ENCODE measurements at regions not wholly inside any gene's neighbourhood (a gene's known extent, or its start where the extent isn't known, plus 50 kb on each side); places are given as distances from the start of the nearest gene placed in this dataset.

GRCh38 chr2:187986390-187987105 is 305.1 kb upstream of the GULP1 start:
- H3K4me1 ChIP-seq (ENCODE audit: insufficient read depth, insufficient read length), result no peaks in the 10 kb centered on the region
- H3K27me3 ChIP-seq (ENCODE audit: insufficient read depth, insufficient read length), result no peaks in the 10 kb centered on the region
- TF ChIP-seq SUZ12 (IDR thresholded peaks at IDR 0.05; ENCODE audit: extremely low read depth, insufficient read depth, insufficient read length) (no peak), ZNF274 (IDR thresholded peaks at IDR 0.05; ENCODE audit: low read depth, low read length) (no peak), YY1 (IDR thresholded peaks at IDR 0.05; ENCODE audit: insufficient read depth, insufficient read length) (no peak)
- no peak overlapping the region for H3K4me3 ChIP-seq (ENCODE audit: insufficient read length, low read depth)
- no peaks in the 10 kb centered on the region for H3K36me3 ChIP-seq (ENCODE audit: insufficient read depth, insufficient read length, low read length)
- DNase-seq (ENCODE audit: low read depth, low spot score), result no peak
- H3K9me3 ChIP-seq (ENCODE audit: insufficient read depth, low read length), result no peaks in the 10 kb centered on the region
- H3K9ac ChIP-seq (ENCODE audit: insufficient read length, low read depth), result no peak overlapping the region

GRCh38 chr2:187988348-187988747 is 303.3 kb upstream of the GULP1 start:
- Histone ChIP-seq H3K9me3 (ENCODE audit: insufficient read depth, low read length) (no peaks in the 10 kb centered on the region), H3K36me3 (ENCODE audit: insufficient read depth, insufficient read length, low read length) (no peaks in the 10 kb centered on the region), H3K4me1 (ENCODE audit: insufficient read depth, insufficient read length) (no peaks in the 10 kb centered on the region), H3K4me3 (ENCODE audit: insufficient read length, low read depth) (no peak overlapping the region), H3K9ac (ENCODE audit: insufficient read length, low read depth) (no peak overlapping the region), H3K27me3 (ENCODE audit: insufficient read depth, insufficient read length) (no peaks in the 10 kb centered on the region)
- TF ChIP-seq SUZ12 (IDR thresholded peaks at IDR 0.05; ENCODE audit: extremely low read depth, insufficient read depth, insufficient read length), result no peak
- TF ChIP-seq YY1 (IDR thresholded peaks at IDR 0.05; ENCODE audit: insufficient read depth, insufficient read length), result no peak
- TF ChIP-seq ZNF274 (IDR thresholded peaks at IDR 0.05; ENCODE audit: low read depth, low read length), result no peak
- DNase-seq (ENCODE audit: low read depth, low spot score), result no peak

- DNase-seq (ENCODE audit: low read depth, low spot score), result no peak
- Histone ChIP-seq H3K36me3 (ENCODE audit: insufficient read depth, insufficient read length, low read length) (no peaks in the 10 kb centered on the region), H3K27me3 (ENCODE audit: insufficient read depth, insufficient read length) (no peaks in the 10 kb centered on the region), H3K9ac (ENCODE audit: insufficient read length, low read depth) (no peak overlapping the region), H3K4me3 (ENCODE audit: insufficient read length, low read depth) (no peak overlapping the region), H3K4me1 (ENCODE audit: insufficient read depth, insufficient read length) (peaks cover 8% of the 10 kb centered on the region), H3K9me3 (ENCODE audit: insufficient read depth, low read length) (no peaks in the 10 kb centered on the region)
- no peak for TF ChIP-seq YY1 (IDR thresholded peaks at IDR 0.05; ENCODE audit: insufficient read depth, insufficient read length)
These were observed 301.6 kb upstream of the GULP1 start for GRCh38 chr2:187989925-187990623.

- Histone ChIP-seq H3K4me3 (ENCODE audit: insufficient read length, low read depth) (no peak overlapping the region), H3K4me1 (ENCODE audit: insufficient read depth, insufficient read length) (peaks cover 9% of the 10 kb centered on the region), H3K9ac (ENCODE audit: insufficient read length, low read depth) (no peak overlapping the region), H3K36me3 (ENCODE audit: insufficient read depth, insufficient read length, low read length) (no peaks in the 10 kb centered on the region), H3K27me3 (ENCODE audit: insufficient read depth, insufficient read length) (no peaks in the 10 kb centered on the region), H3K9me3 (ENCODE audit: insufficient read depth, low read length) (no peaks in the 10 kb centered on the region)
- no peak for DNase-seq (ENCODE audit: low read depth, low spot score)
- TF ChIP-seq SUZ12 (IDR thresholded peaks at IDR 0.05; ENCODE audit: extremely low read depth, insufficient read depth, insufficient read length), result no peak
- TF ChIP-seq ZNF274 (IDR thresholded peaks at IDR 0.05; ENCODE audit: low read depth, low read length), result no peak
- TF ChIP-seq YY1 (IDR thresholded peaks at IDR 0.05; ENCODE audit: insufficient read depth, insufficient read length), result no peak
These were observed 300.3 kb upstream of the GULP1 start for GRCh38 chr2:187991389-187991788.

GRCh38 chr2:187994464-187995331 is 297.0 kb upstream of the GULP1 start:
- TF ChIP-seq SUZ12 (IDR thresholded peaks at IDR 0.05; ENCODE audit: extremely low read depth, insufficient read depth, insufficient read length) (no peak), ZNF274 (IDR thresholded peaks at IDR 0.05; ENCODE audit: low read depth, low read length) (no peak), YY1 (IDR thresholded peaks at IDR 0.05; ENCODE audit: insufficient read depth, insufficient read length) (no peak)
- H3K27me3 ChIP-seq (ENCODE audit: insufficient read depth, insufficient read length), result no peaks in the 10 kb centered on the region
- no peaks in the 10 kb centered on the region for H3K36me3 ChIP-seq (ENCODE audit: insufficient read depth, insufficient read length, low read length)
- no peaks in the 10 kb centered on the region for H3K9me3 ChIP-seq (ENCODE audit: insufficient read depth, low read length)
- H3K4me1 ChIP-seq (ENCODE audit: insufficient read depth, insufficient read length), result peaks cover 9% of the 10 kb centered on the region
- no peak overlapping the region for H3K4me3 ChIP-seq (ENCODE audit: insufficient read length, low read depth)
- DNase-seq (ENCODE audit: low read depth, low spot score), result no peak
- H3K9ac ChIP-seq (ENCODE audit: insufficient read length, low read depth), result no peak overlapping the region

GRCh38 chr2:187995556-187995955 is 296.1 kb upstream of the GULP1 start:
- H3K4me3 ChIP-seq (ENCODE audit: insufficient read length, low read depth), result no peak overlapping the region
- H3K36me3 ChIP-seq (ENCODE audit: insufficient read depth, insufficient read length, low read length), result no peaks in the 10 kb centered on the region
- H3K4me1 ChIP-seq (ENCODE audit: insufficient read depth, insufficient read length), result peaks cover 9% of the 10 kb centered on the region
- DNase-seq (ENCODE audit: low read depth, low spot score), result no peak
- no peak overlapping the region for H3K9ac ChIP-seq (ENCODE audit: insufficient read length, low read depth)
- H3K27me3 ChIP-seq (ENCODE audit: insufficient read depth, insufficient read length), result no peaks in the 10 kb centered on the region
- TF ChIP-seq YY1 (IDR thresholded peaks at IDR 0.05; ENCODE audit: insufficient read depth, insufficient read length) (no peak), ZNF274 (IDR thresholded peaks at IDR 0.05; ENCODE audit: low read depth, low read length) (no peak), SUZ12 (IDR thresholded peaks at IDR 0.05; ENCODE audit: extremely low read depth, insufficient read depth, insufficient read length) (no peak)
- no peaks in the 10 kb centered on the region for H3K9me3 ChIP-seq (ENCODE audit: insufficient read depth, low read length)

GRCh38 chr2:187996630-187997029 is 295.0 kb upstream of the GULP1 start:
- Histone ChIP-seq H3K36me3 (ENCODE audit: insufficient read depth, insufficient read length, low read length) (no peaks in the 10 kb centered on the region), H3K9me3 (ENCODE audit: insufficient read depth, low read length) (no peaks in the 10 kb centered on the region), H3K27me3 (ENCODE audit: insufficient read depth, insufficient read length) (no peaks in the 10 kb centered on the region), H3K4me1 (ENCODE audit: insufficient read depth, insufficient read length) (peaks cover 9% of the 10 kb centered on the region), H3K9ac (ENCODE audit: insufficient read length, low read depth) (no peak overlapping the region), H3K4me3 (ENCODE audit: insufficient read length, low read depth) (no peak overlapping the region)
- no peak for DNase-seq (ENCODE audit: low read depth, low spot score)
- TF ChIP-seq YY1 (IDR thresholded peaks at IDR 0.05; ENCODE audit: insufficient read depth, insufficient read length) (no peak), ZNF274 (IDR thresholded peaks at IDR 0.05; ENCODE audit: low read depth, low read length) (no peak), SUZ12 (IDR thresholded peaks at IDR 0.05; ENCODE audit: extremely low read depth, insufficient read depth, insufficient read length) (no peak)
